Glutamatergic neuron (in vitro differentiated cells): ENCODE measurements at regions not wholly inside any gene's neighbourhood (a gene's known extent, or its start where the extent isn't known, plus 50 kb on each side); places are given as distances from the start of the nearest gene placed in this dataset.
"Not testable (repeated sequence)": the region's sequence is repeated elsewhere in the genome, so short reads cannot be mapped to it uniquely, and the experiment has no call there.

Experiments
- DNase-seq: peaks from one replicate; pipeline ENCODE4 v3.0.0; 2022
- H3K27ac Mint-ChIP-seq: one replicate; pipeline ENCODE4 v1.8.0; 2020; ENCODE audit warnings: mild to moderate bottlenecking, mixed read lengths, inconsistent platforms; ENCODE audit not compliant: unreplicated experiment
- H3K27me3 Mint-ChIP-seq: one replicate; pipeline ENCODE4 v1.8.0; 2020; ENCODE audit warnings: mild to moderate bottlenecking, moderate library complexity, mixed read lengths, inconsistent platforms; ENCODE audit not compliant: unreplicated experiment
- H3K36me3 Mint-ChIP-seq: one replicate; pipeline ENCODE4 v1.8.0; 2020; ENCODE audit warnings: mild to moderate bottlenecking, mixed read lengths, inconsistent platforms; ENCODE audit not compliant: unreplicated experiment
- H3K4me1 Mint-ChIP-seq: one replicate; pipeline ENCODE4 v1.8.0; 2020; ENCODE audit warnings: mild to moderate bottlenecking, low read depth, mixed read lengths, inconsistent platforms; ENCODE audit not compliant: unreplicated experiment
- H3K4me3 Mint-ChIP-seq: one replicate; pipeline ENCODE4 v1.8.0; 2020; ENCODE audit warnings: mild to moderate bottlenecking, mixed read lengths, inconsistent platforms; ENCODE audit not compliant: unreplicated experiment
- H3K9me3 Mint-ChIP-seq: one replicate; pipeline ENCODE4 v1.8.0; 2020; ENCODE audit warnings: mild to moderate bottlenecking, moderate library complexity, mixed read lengths, inconsistent platforms; ENCODE audit not compliant: unreplicated experiment
- TF ChIP-seq, protein P1 (sequence below): fragments of 200-600 bp; sonication (generic); IDR thresholded peaks from one replicate; pipeline ENCODE4 v1.5.0; 2021; ENCODE audit not compliant: partially characterized antibody, unreplicated experiment

DNA sequence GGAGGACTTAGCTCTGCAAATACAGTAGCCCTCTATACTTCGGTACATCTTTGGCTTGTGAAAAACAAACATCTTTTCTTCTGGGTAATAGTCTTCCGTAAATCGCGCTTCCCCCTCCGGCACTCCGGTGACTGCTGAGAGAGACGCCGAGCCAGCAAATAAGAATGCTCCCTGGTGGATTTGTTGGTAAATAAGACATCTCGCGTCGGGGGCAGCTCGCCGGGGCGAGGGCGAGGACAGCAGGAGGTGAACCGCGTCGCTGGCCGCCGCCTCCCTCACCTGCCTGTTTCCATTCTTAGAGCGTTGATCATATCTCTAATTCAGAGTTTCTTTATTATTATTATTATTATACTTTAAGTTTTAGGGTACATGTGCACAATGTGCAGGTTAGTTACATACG lies 117.6 kb downstream of the PMAIP1 start:
- no peak overlapping the region for H3K4me3 Mint-ChIP-seq
- H3K27me3 Mint-ChIP-seq: no peaks in the 10 kb centered on the region
- H3K27ac Mint-ChIP-seq: no peak overlapping the region
- TF ChIP-seq, protein P1, sequence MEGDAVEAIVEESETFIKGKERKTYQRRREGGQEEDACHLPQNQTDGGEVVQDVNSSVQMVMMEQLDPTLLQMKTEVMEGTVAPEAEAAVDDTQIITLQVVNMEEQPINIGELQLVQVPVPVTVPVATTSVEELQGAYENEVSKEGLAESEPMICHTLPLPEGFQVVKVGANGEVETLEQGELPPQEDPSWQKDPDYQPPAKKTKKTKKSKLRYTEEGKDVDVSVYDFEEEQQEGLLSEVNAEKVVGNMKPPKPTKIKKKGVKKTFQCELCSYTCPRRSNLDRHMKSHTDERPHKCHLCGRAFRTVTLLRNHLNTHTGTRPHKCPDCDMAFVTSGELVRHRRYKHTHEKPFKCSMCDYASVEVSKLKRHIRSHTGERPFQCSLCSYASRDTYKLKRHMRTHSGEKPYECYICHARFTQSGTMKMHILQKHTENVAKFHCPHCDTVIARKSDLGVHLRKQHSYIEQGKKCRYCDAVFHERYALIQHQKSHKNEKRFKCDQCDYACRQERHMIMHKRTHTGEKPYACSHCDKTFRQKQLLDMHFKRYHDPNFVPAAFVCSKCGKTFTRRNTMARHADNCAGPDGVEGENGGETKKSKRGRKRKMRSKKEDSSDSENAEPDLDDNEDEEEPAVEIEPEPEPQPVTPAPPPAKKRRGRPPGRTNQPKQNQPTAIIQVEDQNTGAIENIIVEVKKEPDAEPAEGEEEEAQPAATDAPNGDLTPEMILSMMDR: no peak
- no peaks in the 10 kb centered on the region for H3K9me3 Mint-ChIP-seq
- H3K36me3 Mint-ChIP-seq: no peaks in the 10 kb centered on the region
- H3K4me1 Mint-ChIP-seq: peaks cover 15% of the 10 kb centered on the region
- DNase-seq: no peak

GRCh38 chr18:60015826-60016225 lies 116.0 kb downstream of the PMAIP1 start:
- peaks cover 11% of the 10 kb centered on the region for H3K36me3 Mint-ChIP-seq
- not testable (repeated sequence) for H3K4me3 Mint-ChIP-seq, H3K27ac Mint-ChIP-seq, H3K27me3 Mint-ChIP-seq, H3K4me1 Mint-ChIP-seq, H3K9me3 Mint-ChIP-seq, DNase-seq

- H3K27me3 Mint-ChIP-seq, H3K4me3 Mint-ChIP-seq, DNase-seq, H3K9me3 Mint-ChIP-seq, H3K4me1 Mint-ChIP-seq, H3K27ac Mint-ChIP-seq: not testable (repeated sequence)
- peaks cover 11% of the 10 kb centered on the region for H3K36me3 Mint-ChIP-seq
Measured at GRCh38 chr18:60013148-60013547, 113.4 kb downstream of the PMAIP1 start.

- Mint-ChIP-seq H3K27me3 (peaks cover 1% of the 10 kb centered on the region), H3K4me3 (no peak overlapping the region)
- TF ChIP-seq, protein P1: no peak
Measured at GRCh38 chr18:60010984-60011383, 111.2 kb downstream of the PMAIP1 start.

GRCh38 chr18:60010513-60010912 lies 110.7 kb downstream of the PMAIP1 start:
- Mint-ChIP-seq H3K27me3 (peaks cover 1% of the 10 kb centered on the region), H3K9me3 (no peaks in the 10 kb centered on the region), H3K4me1 (no peaks in the 10 kb centered on the region), H3K4me3 (no peak overlapping the region), H3K36me3 (peaks cover 11% of the 10 kb centered on the region), H3K27ac (no peak overlapping the region)
- TF ChIP-seq, protein P1: no peak
- DNase-seq: no peak

More at GRCh38 chr18:60010984-60011383, 111.2 kb downstream of the PMAIP1 start:
- DNase-seq: no peak
- Mint-ChIP-seq H3K27ac (no peak overlapping the region), H3K9me3 (no peaks in the 10 kb centered on the region), H3K4me1 (no peaks in the 10 kb centered on the region), H3K36me3 (peaks cover 11% of the 10 kb centered on the region)

DNA sequence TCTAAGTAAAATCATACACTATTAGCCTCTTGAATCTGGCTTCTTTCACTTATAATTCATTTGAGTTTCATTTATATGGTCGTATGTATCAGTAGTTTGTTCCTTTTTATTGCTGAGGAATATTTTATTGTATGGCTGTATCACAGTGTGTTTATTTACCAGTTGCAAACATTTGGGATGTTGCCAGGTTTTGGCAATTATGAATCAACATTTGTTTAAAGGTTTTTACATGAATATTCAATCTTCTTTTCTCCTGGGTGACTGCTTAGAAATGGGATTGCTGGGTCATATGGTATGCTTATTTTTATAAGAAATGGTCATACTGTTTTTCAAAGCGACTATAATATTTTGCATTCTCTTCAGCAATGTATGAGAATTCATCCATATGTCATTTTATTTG lies 107.9 kb downstream of the PMAIP1 start:
- Mint-ChIP-seq H3K27me3 (peaks cover 1% of the 10 kb centered on the region), H3K36me3 (peaks cover 11% of the 10 kb centered on the region), H3K4me1 (no peaks in the 10 kb centered on the region), H3K4me3 (no peak overlapping the region), H3K9me3 (no peaks in the 10 kb centered on the region), H3K27ac (no peak overlapping the region)
- TF ChIP-seq, protein P1: no peak
- DNase-seq: no peak
